Cerebellar cortex (tissue), 1 donor: ENCODE measurements at regions not wholly inside any gene's neighbourhood (a gene's known extent, or its start where the extent isn't known, plus 50 kb on each side); places are given as distances from the start of the nearest gene placed in this dataset.
A peak's percentile ranks its signal among the peaks of the same experiment; 100 is the strongest.
"Not testable (repeated sequence)": the region's sequence is repeated elsewhere in the genome, so short reads cannot be mapped to it uniquely, and the experiment has no call there.

Experiments
- DNase-seq: peaks from one replicate; pipeline ENCODE4 v3.0.0-alpha.2; 2015; ENCODE audit warnings: low spot score

DNA sequence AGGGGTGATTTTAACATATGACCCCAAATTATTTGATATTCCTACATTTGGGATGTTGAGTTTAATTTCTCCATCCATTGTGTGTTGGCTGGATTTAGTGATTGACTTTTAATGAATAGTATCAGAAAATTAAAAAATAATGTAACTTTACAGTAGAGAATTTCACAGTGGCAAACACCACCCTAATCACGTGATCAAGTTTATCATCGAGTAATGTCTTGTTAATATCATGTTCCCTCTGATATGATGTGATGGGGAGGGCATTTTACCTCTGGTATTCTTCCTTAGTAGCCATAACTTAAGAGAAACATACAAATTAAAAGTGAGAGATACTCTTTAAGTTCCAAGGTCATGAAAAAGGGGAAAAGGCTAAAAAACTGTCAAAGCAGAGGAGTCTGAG, 602.0 kb upstream of the CELF4 start:
- no peak for DNase-seq

DNA sequence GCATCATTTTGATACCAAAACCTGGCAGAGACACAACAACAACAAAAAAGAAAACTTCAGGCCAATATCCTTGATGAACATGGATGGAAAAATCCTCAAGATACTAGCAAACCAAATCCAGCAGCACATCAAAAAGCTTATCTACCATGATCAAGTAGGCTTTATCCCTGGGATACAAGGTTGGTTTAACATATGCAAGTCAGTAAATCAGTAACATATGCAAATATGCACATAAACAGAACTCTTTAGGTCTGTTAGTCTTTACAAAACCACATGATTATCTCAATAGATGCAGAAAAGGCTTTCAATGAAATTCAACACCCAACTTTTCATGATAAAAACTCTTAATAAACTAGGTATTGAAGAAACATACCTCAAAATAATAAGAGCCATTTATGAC, 587.5 kb upstream of the CELF4 start:
- DNase-seq = not testable (repeated sequence)

DNA sequence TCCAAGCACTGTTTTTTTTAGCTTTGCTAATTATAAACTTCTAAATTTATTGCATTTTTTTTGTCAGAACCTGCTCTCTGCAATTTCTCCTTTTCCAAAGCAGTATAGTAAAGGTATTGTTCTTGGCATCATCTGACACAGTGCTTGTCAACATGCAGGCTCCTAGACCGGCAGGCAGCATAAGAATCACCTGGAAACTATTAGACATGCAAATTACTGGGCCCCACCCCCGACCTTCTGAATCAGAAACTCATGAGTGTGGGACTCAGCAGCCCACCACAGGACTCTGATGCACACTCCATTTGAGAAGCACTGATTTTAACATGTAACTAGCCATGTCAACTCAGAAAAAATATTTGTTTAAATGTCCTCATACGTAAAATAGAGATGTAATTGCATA, 551.1 kb upstream of the CELF4 start:
- DNase-seq = no peak

DNA sequence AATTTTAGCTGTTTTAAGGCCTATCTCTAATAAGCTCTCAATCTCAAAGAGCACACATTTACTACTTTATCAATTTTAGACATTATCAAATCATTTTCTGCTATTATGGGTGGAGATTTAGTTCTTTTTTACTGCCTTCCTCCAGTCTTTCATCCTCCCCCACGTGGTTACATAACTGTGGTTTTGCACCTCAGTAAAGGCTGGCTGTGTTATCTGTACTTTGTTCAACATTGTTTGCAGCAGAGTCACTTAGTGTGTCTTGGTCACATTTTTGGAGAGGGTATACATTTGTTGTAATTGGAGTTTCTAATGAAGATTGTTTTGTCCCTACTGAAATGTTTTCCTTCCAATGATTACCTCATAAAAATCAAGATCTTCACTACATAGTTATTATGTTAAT, 549.6 kb upstream of the CELF4 start:
- DNase-seq = no peak

DNA sequence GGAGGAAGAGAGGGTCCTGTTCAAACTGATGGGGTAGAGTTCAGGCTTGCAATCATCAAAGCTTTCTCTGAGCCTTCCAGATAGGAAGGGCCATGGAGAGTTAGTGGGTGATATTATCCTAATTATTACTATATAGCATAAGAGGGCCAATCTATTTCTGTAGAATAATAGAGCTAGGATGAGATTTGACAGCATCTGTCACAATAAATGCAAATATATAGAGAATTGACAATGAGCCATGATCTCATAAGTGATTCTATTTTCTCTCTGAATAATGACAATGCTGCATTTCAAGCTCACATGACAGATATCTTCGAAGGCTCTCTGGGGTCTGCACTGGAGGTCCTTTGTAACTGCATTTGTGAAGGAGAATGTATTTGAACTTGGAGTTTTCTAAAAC, 521.9 kb upstream of the CELF4 start:
- DNase-seq = no peak

DNA sequence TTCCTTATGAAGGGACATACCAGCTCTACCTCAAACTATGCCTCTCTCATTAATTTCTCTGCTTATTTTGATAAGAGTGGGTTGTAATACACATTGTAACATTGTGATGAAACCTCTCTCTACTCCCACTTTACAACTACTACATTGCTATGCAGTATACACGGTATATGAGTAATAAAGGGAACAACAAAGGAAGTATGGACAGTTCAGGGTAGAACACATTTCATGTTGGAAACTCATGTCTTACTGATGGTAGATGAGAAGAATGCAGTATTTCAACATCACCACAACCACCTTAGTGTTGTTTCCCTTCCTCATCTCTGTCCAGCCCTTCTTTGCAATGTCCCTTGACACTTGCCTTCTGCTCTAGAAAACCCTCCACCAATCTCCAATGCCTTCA, 515.9 kb upstream of the CELF4 start:
- no peak for DNase-seq

DNA sequence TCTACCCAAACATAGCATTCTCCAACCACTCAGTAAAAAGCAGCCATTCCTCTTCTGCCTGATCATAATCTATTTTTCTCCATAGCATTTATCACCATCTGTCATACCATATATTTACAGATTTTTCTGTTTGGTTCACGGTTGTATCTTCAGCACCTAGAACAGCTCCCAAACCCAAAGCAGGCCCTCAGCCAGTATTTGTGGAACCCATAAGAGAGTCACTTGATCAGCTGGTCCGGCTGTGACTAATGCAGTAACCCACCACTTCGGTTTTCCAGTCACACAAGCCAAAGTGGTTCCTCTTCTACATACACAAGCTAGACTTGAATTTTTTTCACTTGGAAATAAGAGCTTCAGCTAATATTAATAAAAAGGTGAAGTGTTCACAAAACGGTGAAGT, 511.6 kb upstream of the CELF4 start:
- no peak for DNase-seq

DNA sequence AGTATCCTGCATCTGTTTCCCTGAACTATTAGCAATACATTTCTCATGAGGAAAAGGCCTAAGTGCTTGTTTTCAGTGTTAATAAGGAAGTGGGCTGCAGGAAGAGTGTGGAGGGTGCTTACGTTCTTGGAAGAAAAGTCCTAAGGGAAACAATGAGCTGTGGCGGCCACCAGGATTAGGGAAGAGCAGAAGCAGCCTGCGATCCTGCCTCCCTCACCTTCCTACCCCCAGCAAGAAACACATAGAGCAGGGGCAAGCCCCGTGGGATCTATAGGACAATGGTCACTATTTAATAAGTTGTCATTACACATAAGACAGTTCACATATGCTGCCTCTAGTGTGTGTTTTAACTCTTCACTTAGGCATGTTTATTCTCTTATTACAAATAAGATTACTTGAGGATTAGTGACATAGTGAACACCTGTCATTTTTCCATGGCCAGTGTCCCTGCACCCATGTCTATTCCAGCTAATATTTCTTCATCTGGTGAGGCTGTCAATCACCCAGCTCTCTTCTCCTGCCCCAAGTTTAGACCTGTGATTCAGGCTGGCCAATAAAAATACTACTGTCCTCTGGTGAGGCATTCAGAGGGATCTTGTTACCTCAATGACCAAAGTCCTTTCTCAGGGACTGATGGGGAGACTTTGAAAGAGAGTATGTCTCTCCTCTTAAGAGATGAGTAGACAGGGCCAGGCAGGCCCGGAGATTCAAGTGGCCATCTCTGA, 510.9 kb upstream of the CELF4 start:
- DNase-seq = no peak

DNA sequence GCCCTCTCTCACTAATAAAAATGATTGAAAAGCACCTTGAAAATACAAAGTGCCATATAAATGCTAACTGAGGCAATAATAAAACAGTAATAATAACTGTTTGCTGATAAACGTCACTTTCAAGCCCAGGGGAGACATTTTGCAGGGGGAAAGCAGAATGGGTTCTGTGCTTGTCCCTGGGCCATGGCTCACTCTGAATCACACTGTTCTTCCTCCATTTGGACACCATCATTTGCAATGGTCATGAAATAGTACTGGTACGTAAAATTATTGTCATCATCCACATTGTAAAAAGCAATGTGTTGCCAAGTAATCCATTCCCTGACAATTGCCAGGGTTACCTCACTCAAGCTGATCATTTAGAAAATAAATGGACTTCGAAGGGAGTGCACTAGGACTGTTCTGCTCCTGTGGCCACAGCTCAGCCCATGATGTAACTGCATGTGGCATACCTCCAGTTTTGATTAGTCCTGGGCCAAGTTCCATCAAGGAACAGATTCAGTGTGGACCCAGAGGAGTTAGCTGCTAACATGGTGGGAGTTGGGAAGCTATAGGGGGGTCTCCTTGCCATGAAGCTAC, 508.8 kb upstream of the CELF4 start:
- DNase-seq = peak; percentile 6

DNA sequence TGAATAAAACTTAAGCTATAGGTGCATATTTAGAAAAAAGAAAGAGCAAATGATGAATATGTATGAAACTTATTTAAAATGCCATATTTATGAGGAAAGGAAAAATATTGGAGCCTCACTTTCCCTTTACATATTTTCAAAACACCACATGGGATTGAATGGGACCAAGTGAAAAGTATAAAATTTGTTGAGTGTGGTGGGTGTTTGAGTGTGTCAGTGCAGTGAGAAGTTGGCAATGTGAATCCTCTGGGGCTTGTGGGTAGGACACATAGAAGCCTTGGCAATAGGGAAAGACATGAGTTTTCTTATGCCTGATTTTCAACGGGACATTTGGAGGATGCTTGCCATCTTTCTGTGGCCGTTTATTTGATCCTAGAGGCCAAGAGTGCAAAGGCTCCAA, 502.2 kb upstream of the CELF4 start:
- no peak for DNase-seq

DNA sequence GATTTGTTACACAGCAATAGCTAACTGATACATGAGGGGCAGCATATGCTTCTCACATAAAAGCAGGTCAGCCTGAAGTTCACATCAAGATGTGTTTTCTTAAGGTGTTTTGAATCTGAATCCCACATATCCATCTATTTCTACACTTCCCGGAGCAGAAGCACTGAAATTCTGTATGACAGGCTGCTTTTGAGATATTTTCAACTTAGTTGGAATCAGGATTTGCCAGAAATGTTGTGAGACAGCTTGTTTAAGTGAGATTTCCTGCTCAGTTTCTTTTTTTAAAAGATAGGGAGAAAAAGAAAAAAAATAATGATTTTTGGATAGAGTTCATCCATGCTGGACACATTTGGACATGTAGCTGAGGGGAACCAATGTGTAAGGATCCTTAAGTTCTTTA, 501.5 kb upstream of the CELF4 start:
- DNase-seq = no peak

DNA sequence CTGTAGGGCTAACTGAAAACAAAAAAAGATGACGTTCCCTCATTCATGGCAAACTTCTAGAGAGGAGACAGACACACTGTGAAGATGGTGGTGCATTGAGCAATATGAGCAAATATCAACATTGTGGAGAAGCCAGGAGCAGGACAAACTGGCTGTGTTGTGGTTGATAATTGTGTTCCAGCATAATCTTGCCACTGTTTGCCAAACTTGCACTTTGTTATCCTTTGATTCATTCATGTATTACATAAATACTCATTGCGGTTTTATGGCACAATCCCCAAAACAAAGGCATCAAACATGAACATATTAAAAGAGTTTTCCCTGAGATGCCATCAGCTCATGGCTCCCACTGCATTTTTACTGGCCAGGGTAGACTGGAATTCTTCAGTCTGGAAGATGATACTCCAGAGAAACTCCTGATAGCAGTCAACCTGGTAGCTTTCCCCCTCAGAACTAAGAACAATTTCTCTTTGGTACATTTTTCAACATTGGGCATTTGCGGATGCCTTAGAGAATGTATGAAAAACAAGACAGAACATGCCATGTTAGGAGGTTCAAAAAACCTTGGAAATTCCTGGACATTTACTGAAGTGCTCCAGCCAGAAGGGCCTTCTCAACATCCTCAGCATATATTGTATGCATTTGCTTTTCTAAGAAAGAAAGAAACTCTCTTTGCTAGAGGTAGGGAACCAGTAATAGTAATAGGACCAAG, 487.4 kb upstream of the CELF4 start:
- DNase-seq = no peak

DNA sequence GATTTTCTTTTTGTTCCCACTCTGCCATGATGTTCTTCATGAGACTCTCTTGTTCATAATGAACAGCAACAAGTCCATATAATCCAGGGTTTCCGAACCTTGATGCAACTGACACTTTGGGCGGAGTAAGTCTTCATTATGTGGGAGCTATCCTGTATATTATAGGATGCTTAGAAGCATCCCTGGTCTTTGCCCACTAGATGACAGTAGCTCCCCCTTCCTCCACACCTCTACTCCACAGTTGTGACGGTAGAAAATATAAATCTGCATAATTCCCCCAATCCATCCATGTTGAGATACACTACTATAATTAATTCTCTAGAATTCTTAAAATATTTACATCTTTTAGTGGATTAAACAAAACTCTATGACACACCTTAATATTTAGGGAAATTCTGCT, 482.2 kb upstream of the CELF4 start:
- no peak for DNase-seq

DNA sequence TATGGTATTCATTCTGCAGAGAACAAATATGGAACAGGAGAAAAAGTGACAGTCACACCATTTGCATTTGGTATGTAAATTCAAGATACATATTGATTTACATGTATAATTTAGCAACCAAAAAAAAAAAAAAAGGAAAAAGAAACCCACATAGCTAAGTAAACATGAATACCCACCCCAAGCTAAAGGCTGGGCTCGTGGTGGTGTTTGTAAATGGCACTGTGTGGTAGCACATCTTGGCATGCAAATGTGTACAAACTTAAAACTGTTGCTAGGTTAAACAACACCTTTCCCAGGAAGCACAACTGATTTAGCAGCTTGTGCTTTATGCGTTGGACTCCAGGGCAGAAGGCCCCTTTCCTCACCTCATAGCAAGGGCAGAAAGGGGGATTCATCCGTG, 481.1 kb upstream of the CELF4 start:
- DNase-seq = no peak

DNA sequence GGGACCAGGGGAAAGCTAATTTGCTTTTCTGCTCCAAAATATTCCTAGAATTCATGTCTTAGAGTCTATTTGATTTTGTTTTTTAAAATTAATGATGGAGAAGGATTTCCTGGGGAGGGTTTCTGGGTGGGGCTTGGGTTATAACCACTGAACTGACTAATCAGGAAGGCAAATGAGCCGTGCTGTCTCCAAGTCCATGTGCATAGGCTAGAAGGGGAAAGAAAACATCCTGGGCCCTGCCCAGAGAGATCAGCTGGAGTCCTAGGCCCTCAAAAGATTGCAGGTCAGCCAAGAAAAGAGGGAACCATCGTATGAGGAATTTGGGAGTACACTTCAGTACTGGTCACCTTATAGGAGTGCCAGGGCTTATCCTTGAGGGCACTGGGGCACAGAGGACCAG, 480.2 kb upstream of the CELF4 start:
- DNase-seq = no peak

DNA sequence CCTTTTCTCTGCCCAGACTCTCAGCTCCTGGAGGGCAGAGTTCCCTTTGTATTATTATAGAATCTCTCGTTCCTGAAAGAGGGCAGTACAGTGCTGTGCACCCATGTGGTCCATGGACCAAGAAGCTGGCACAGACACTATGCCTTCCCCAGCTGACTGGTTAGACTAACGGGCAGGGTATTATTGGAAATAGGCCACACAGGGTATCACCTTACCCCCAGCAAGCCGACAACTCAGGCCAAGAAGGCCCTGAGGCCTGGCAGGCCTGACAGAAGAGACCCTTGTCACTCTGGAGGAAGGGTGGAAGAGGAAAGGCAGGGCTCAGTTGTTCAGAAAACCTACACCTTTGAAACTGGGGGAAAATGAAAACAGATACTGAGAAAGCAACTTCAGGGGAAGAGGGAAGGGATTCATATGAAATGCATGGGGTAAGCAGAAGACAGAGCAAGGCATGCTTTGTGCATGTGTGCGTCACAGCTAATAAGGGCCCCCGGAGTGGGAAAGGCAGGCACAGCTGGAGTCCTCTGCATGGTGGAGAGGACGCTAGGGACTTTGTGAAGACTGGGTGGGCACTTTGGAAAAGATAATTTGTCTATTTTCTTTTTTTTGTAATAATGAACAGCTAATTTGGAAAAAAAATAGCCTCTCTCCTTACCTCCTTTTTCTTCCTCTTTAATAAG, 476.8 kb upstream of the CELF4 start:
- no peak for DNase-seq

DNA sequence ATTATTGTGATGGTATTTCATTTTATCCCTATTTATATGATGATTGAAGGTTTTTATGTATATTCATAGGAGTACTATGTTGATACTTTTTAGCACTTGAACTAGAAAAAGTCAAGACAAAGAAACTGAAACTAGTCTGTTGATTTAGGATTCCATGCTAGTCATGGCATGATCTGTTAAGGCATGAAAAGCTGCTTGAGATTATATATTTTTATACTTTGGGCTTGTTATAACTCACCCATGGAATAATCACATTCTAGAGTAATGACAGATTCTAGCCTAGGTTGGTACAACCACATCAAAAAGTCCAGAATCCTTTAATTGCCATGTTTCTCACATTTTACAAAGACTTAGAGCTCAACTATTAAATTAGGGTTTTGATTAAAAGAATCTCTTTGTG, 472.6 kb upstream of the CELF4 start:
- DNase-seq = no peak

DNA sequence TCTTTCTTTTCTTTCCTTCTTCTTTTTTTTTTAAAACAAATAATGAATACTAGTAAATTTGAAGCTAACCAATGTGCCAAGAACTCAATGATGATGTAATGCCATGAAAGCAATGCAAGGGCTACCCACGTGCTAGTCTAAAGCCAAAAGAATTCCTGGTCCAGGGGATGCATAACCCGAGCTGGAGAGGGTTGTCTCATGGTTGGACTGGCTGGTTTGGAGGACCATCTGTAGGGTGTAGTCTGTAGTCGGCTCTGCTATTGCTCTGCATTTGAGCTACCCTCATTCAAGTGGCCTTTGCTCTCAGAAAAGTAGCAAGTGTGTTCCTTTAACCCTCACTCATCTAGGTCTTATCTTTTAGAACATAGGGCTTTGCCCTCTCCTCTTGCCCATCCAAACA, 469.6 kb upstream of the CELF4 start:
- DNase-seq = no peak

DNA sequence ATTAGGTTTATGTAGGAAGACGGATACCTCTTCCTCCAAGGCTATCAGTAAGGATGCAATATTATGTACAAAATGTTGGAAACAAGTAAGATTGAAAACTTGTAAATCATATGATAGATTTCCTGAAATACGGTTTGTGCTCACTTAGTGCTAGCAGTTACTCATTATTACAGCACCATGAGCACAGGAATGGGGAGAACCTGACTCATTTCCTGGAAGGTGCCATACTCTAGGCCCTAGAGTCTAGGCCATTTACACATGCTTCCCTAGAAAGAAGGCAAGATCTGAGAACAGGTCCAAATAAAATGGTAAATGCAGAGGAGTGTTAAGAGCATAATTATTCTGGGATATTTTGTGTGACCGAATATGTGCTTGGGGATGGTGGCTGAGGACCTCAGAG, 467.7 kb upstream of the CELF4 start:
- DNase-seq = no peak

DNA sequence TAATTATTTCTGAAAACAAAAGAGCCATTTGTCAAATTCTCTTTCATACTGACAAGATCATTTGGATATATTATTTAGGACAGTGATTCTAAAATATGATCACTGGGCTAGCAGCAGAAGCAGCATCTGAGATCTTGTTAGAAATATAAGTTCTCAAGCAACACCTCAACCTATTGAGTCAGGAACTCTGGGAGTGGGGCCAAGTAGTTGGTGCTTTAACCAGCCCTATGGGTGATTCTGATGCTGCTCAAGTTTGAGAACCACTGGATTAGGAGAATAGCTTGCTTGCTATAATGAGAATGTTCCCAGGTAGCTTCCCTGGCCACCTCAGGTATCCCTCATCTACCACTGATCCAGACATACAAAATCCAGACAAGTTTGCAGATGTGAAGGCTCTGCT, 466.9 kb upstream of the CELF4 start:
- no peak for DNase-seq

DNA sequence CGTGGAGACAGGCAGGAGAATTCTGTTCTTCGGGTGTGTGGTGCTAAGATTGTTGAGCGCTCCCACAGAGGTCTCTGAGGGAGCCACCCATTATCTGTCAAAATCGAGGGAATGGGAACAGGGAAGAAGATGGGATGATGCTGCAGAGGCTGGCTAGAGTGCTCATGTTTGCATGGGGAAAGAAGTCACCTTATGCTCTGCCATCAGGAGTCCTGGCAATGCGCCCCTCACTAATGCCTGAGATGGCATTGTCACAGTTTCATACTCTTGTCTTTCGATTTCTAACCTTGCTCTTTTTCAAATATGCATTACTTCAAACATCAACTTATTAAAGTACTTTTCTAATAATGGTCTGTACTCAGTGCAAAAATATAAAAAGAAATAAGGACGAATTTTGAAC, 463.3 kb upstream of the CELF4 start:
- peak; percentile 90 for DNase-seq

DNA sequence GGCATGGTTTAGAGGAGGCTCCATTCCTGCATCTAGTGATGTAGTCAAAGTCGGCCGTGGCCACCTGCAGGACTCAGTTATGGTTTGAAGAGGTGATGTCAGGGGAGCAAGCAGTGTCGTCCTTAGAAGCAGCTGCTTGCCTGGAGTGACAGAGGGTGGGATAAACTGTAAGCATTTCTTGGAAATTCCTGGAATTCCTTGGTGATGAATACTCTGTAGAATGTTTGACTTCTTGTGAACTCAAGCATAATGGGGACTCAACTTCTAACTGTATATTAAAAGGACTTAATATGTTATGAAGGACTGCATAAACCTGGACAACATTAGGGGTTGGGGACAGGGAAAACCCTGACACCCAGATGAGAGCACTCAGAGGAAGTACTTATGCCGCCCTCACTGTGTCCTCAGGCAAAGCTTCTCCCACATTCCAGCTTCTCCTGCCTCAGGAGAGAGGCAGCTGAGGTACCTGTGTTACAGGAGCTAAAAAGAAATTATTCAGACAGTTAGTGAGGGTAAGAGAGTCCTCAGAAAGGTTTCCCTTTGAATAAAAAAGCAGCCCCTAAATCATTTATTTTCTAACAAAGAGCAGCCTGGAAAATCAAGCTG, 459.9 kb upstream of the CELF4 start:
- DNase-seq = no peak

DNA sequence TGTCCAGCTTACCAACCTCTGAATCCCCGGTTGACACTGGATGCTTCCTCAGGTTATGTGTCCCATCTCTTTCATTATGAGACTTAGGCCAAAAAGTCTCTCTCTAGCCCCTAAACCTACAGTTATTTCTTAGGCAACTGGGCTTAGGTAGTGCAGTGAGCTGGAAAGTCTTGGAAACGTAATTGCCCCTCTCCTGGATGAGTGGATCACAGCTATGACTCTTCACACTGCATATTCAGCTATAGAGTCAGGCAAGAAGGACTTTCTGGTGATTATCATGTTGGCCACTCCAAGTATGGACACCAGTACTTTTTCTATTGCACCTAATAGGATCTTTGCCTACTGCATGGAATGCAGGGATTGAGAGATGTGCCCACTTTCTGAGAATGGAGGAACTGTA, 458.3 kb upstream of the CELF4 start:
- no peak for DNase-seq
